ENCODE measurements at regions not wholly inside any gene's neighbourhood (a gene's known extent, or its start where the extent isn't known, plus 50 kb on each side); places are given as distances from the start of the nearest gene placed in this dataset.

GRCh38 chr5:3225201-3225960 is 370.3 kb upstream of the IRX1 start:
- DNase-seq (no peak), ATAC-seq (ENCODE audit: low FRiP score in 2 of 2) (no peak)
- Histone ChIP-seq H3K4me3 (no peak overlapping the region), H3K27ac (no peak overlapping the region), H3K4me1 (no peaks in the 10 kb centered on the region), H3K36me3 (no peaks in the 10 kb centered on the region), H3K27me3 (no peaks in the 10 kb centered on the region), H3K9me3 (no peaks in the 10 kb centered on the region)
- TF ChIP-seq POLR2AphosphoS5 (IDR thresholded peaks at IDR 0.05), result no peak
- TF ChIP-seq POLR2A (IDR thresholded peaks at IDR 0.05), result no peak
- no peak for TF ChIP-seq CTCF (IDR thresholded peaks at IDR 0.05)
- TF ChIP-seq EP300 (IDR thresholded peaks at IDR 0.05), result no peak
- 86 to 87% methylated on average over 21 to 22 of the region's 22 CpGs for WGBS, 2 donors

- TF ChIP-seq EP300 (IDR thresholded peaks at IDR 0.05), result no peak
- TF ChIP-seq POLR2AphosphoS5 (IDR thresholded peaks at IDR 0.05), result no peak
- no peak for TF ChIP-seq CTCF (IDR thresholded peaks at IDR 0.05)
- no peak for TF ChIP-seq POLR2A (IDR thresholded peaks at IDR 0.05)
- Histone ChIP-seq H3K4me1 (no peaks in the 10 kb centered on the region), H3K9me3 (peaks cover 0 to 3% (median 0%) of the 10 kb centered on the region in 4 donors), H3K27me3 (no peaks in the 10 kb centered on the region), H3K27ac (no peak overlapping the region), H3K4me3 (no peak overlapping the region), H3K36me3 (no peaks in the 10 kb centered on the region)
- ATAC-seq (ENCODE audit: low FRiP score in 2 of 2) (no peak), DNase-seq (no peak)
- WGBS, 2 donors, result 95% methylated on average over 4 of the region's 5 CpGs
Observed at GRCh38 chr5:3222924-3223323, 372.7 kb upstream of the IRX1 start.

- ATAC-seq (ENCODE audit: low FRiP score in 2 of 2) (no peak), DNase-seq (no peak)
- WGBS, 2 donors, result 84 to 90% methylated on average over 9 of the region's 9 CpGs
- Histone ChIP-seq H3K4me1 (no peaks in the 10 kb centered on the region), H3K27ac (no peak overlapping the region), H3K27me3 (no peaks in the 10 kb centered on the region), H3K36me3 (no peaks in the 10 kb centered on the region), H3K4me3 (no peak overlapping the region), H3K9me3 (peaks cover 0 to 3% (median 0%) of the 10 kb centered on the region in 4 donors)
- TF ChIP-seq POLR2AphosphoS5 (IDR thresholded peaks at IDR 0.05) (no peak), EP300 (IDR thresholded peaks at IDR 0.05) (no peak), POLR2A (IDR thresholded peaks at IDR 0.05) (no peak), CTCF (IDR thresholded peaks at IDR 0.05) (no peak)
Observed at GRCh38 chr5:3221432-3221831, 374.2 kb upstream of the IRX1 start.

GRCh38 chr5:3220638-3221288 is 374.9 kb upstream of the IRX1 start:
- Histone ChIP-seq H3K4me3 (no peak overlapping the region), H3K4me1 (no peaks in the 10 kb centered on the region)
- ATAC-seq (ENCODE audit: low FRiP score in 2 of 2), result no peak

More at GRCh38 chr5:3220638-3221288, 374.9 kb upstream of the IRX1 start:
- no peak for DNase-seq
- no peak for TF ChIP-seq EP300 (IDR thresholded peaks at IDR 0.05)
- no peak for TF ChIP-seq POLR2AphosphoS5 (IDR thresholded peaks at IDR 0.05)
- no peak for TF ChIP-seq POLR2A (IDR thresholded peaks at IDR 0.05)
- TF ChIP-seq CTCF (IDR thresholded peaks at IDR 0.05), result no peak
- Histone ChIP-seq H3K27me3 (no peaks in the 10 kb centered on the region), H3K9me3 (peaks cover 0 to 3% (median 0%) of the 10 kb centered on the region in 4 donors), H3K36me3 (no peaks in the 10 kb centered on the region), H3K27ac (no peak overlapping the region)
- WGBS, 2 donors, result 90 to 92% methylated on average over 21 to 31 of the region's 31 CpGs
